ENCODE measurements at regions not wholly inside any gene's neighbourhood (a gene's known extent, or its start where the extent isn't known, plus 50 kb on each side); places are given as distances from the start of the nearest gene placed in this dataset.

DNA sequence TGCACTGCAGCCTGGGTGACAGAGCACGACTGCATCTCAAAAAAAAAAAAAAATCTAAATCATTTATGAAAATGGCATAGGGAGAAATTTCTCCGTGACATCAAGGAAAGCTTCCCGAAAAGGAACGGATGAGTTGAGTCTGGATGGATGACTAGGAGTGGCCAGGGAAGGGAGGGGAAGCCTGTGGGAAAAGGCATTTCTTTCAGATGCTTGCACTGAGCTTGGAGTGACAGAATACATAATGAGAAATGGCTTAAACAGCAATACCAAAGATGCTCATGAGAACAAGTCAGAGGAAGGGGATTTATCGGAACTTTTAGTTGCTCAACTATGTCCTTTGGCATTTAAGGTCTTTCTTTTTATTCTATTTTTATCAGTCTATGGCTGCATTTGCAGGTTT, 1369.2 kb upstream of the TMEM132C start:
- TF ChIP-seq CTCF (conservative IDR thresholded peaks at IDR 0.05; ENCODE audit: low read length) (no peak), EZH2phosphoT487 (IDR thresholded peaks at IDR 0.05; ENCODE audit: borderline replicate concordance, low read depth, low read length) (no peak)
